WTC11 (cell line): ENCODE measurements at regions not wholly inside any gene's neighbourhood (a gene's known extent, or its start where the extent isn't known, plus 50 kb on each side); places are given as distances from the start of the nearest gene placed in this dataset.

Source experiments
- ATAC-seq: fragments of 200-7000 bp; cut with Tn5 transposase; 2 replicates; pipeline ENCODE4 v1.10.0; 2021; ENCODE audit warnings: mild to moderate bottlenecking, moderate library complexity
- CTCF ChIA-PET: fragments of 300-600 bp; sonication (Branson Sonifier 250); formaldehyde crosslinking; loops from one replicate; lab custom pipeline; 2021; ENCODE audit warnings: antibody characterized with exemption; lab: Charles Lee
- POLR2A ChIA-PET: fragments of 350-600 bp; sonication (Branson Sonifier 250); formaldehyde crosslinking; loops from one replicate; lab custom pipeline; 2021; ENCODE audit warnings: antibody characterized with exemption; lab: Charles Lee
- DNase-seq: peaks from one replicate; pipeline ENCODE4 v3.0.0; 2021; ENCODE audit warnings: low spot score
- H3K27ac Mint-ChIP-seq: 2 replicates; pipeline ENCODE4 v1.8.0; 2021; ENCODE audit warnings: mixed read lengths
- H3K27me3 Mint-ChIP-seq: 2 replicates; pipeline ENCODE4 v1.8.0; 2021; ENCODE audit warnings: low read depth, mild to moderate bottlenecking, moderate library complexity, mixed read lengths
- H3K36me3 Mint-ChIP-seq: 2 replicates; pipeline ENCODE4 v1.8.0; 2021; ENCODE audit warnings: mixed read lengths
- H3K4me1 Mint-ChIP-seq: 2 replicates; pipeline ENCODE4 v1.8.0; 2022; ENCODE audit warnings: mixed read lengths
- H3K4me3 Mint-ChIP-seq: 2 replicates; pipeline ENCODE4 v1.8.0; 2021; ENCODE audit warnings: mild to moderate bottlenecking, moderate library complexity, mixed read lengths
- H3K9me3 Mint-ChIP-seq: 2 replicates; pipeline ENCODE4 v1.8.0; 2021; ENCODE audit warnings: mixed read lengths
- AR ChIP-seq: fragments of 250-450 bp; sonication (Bioruptor Pico); IDR thresholded peaks from 2 replicates; pipeline ENCODE4 v1.9.0; 2021; ENCODE audit warnings: mild to moderate bottlenecking
- CTCF ChIP-seq: fragments of 200-600 bp; IDR thresholded peaks from 2 replicates; pipeline ENCODE4 v1.8.0; 2022; ENCODE audit warnings: antibody characterized with exemption
- ELF4 ChIP-seq: sonication (generic); formaldehyde crosslinking; IDR thresholded peaks from 2 replicates; pipeline ENCODE4 v1.8.1; 2022; ENCODE audit warnings: low read depth, mild to moderate bottlenecking, moderate library complexity, missing genetic modification reagents
- ESRRA ChIP-seq: sonication (generic); formaldehyde crosslinking; IDR thresholded peaks from 2 replicates; pipeline ENCODE4 v1.8.1; 2022; ENCODE audit warnings: mild to moderate bottlenecking, missing genetic modification reagents, borderline replicate concordance
- ETV6 ChIP-seq: sonication (generic); formaldehyde crosslinking; IDR thresholded peaks from 2 replicates; pipeline ENCODE4 v1.8.1; 2022; ENCODE audit warnings: mild to moderate bottlenecking, missing genetic modification reagents
- FOXJ3 ChIP-seq: sonication (generic); formaldehyde crosslinking; IDR thresholded peaks from 2 replicates; pipeline ENCODE4 v1.9.0; 2021; ENCODE audit warnings: missing genetic modification reagents, mild to moderate bottlenecking, borderline replicate concordance
- FOXK1 ChIP-seq: sonication (generic); formaldehyde crosslinking; IDR thresholded peaks from 2 replicates; pipeline ENCODE4 v1.8.0; 2022; ENCODE audit warnings: mild to moderate bottlenecking, moderate library complexity, missing genetic modification reagents
- MAX ChIP-seq: sonication (generic); formaldehyde crosslinking; IDR thresholded peaks from 2 replicates; pipeline ENCODE4 v1.8.0; 2022; ENCODE audit warnings: mild to moderate bottlenecking, missing genetic modification reagents
- MYBL2 ChIP-seq: sonication (generic); formaldehyde crosslinking; IDR thresholded peaks from 2 replicates; pipeline ENCODE4 v1.8.1; 2023; ENCODE audit warnings: mild to moderate bottlenecking, moderate library complexity, missing genetic modification reagents
- RELA ChIP-seq: sonication (generic); formaldehyde crosslinking; IDR thresholded peaks from 2 replicates; pipeline ENCODE4 v1.8.1; 2022; ENCODE audit warnings: missing genetic modification reagents, mild to moderate bottlenecking, borderline replicate concordance
- RORB ChIP-seq: fragments of 250-450 bp; sonication (Bioruptor Pico); IDR thresholded peaks from 2 replicates; pipeline ENCODE4 v1.9.0; 2021; ENCODE audit warnings: mild to moderate bottlenecking
- SOX15 ChIP-seq: fragments of 250-450 bp; sonication (Bioruptor Pico); IDR thresholded peaks from 2 replicates; pipeline ENCODE4 v1.9.0; 2021; ENCODE audit warnings: mild to moderate bottlenecking
- SP1 ChIP-seq: sonication (generic); formaldehyde crosslinking; conservative IDR thresholded peaks from 2 replicates; pipeline ENCODE4 v1.8.1; 2022; ENCODE audit warnings: missing genetic modification reagents
- TCF7 ChIP-seq: sonication (generic); formaldehyde crosslinking; IDR thresholded peaks from 2 replicates; pipeline ENCODE4 v1.8.0; 2022; ENCODE audit warnings: mild to moderate bottlenecking, low read depth, missing genetic modification reagents, moderate library complexity
- ZNF138 ChIP-seq: sonication (generic); formaldehyde crosslinking; conservative IDR thresholded peaks from 2 replicates; pipeline ENCODE4 v1.8.1; 2022; ENCODE audit warnings: mild to moderate bottlenecking, moderate library complexity, missing genetic modification reagents
- ZNF396 ChIP-seq: fragments of 250-450 bp; sonication (Bioruptor Pico); IDR thresholded peaks from 2 replicates; pipeline ENCODE4 v1.8.0; 2021; ENCODE audit warnings: mild to moderate bottlenecking, moderate library complexity, borderline replicate concordance
- ZNF425 ChIP-seq: fragments of 250-450 bp; sonication (Bioruptor Pico); conservative IDR thresholded peaks from 2 replicates; pipeline ENCODE4 v1.9.0; 2021; ENCODE audit warnings: mild to moderate bottlenecking
- ZNF512 ChIP-seq: sonication (generic); formaldehyde crosslinking; IDR thresholded peaks from 2 replicates; pipeline ENCODE4 v1.8.1; 2022; ENCODE audit warnings: missing genetic modification reagents, borderline replicate concordance

GRCh38 chrX:10044021-10044420 is 76.9 kb downstream of the CLDN34 start (continued):
- no peak for TF ChIP-seq ZNF138 (CRISPR knock-in tag)

- TF ChIP-seq ZNF512 (no peak), SOX15 (CRISPR knock-in tag) (no peak), MYBL2 (CRISPR knock-in tag) (no peak), SP1 (CRISPR knock-in tag) (no peak), ZNF396 (no peak), ZNF425 (CRISPR knock-in tag) (no peak), ETV6 (no peak), AR (no peak), FOXK1 (CRISPR knock-in tag) (no peak), ELF4 (CRISPR knock-in tag) (no peak), ESRRA (CRISPR knock-in tag) (no peak), RELA (CRISPR knock-in tag) (no peak), FOXJ3 (CRISPR knock-in tag) (no peak), TCF7 (CRISPR knock-in tag) (no peak), RORB (CRISPR knock-in tag) (no peak), MAX (CRISPR knock-in tag) (no peak)
- Mint-ChIP-seq H3K9me3 (no peaks in the 10 kb centered on the region), H3K36me3 (no peaks in the 10 kb centered on the region), H3K4me1 (peaks cover 82% of the 10 kb centered on the region), H3K27ac (no peak overlapping the region), H3K27me3 (no peaks in the 10 kb centered on the region), H3K4me3 (no peak overlapping the region)
- CTCF ChIA-PET = no interaction called here
- POLR2A ChIA-PET = no interaction called here
- DNase-seq (no peak), ATAC-seq (no peak)
Observed at GRCh38 chrX:10045327-10046000, 78.3 kb downstream of the CLDN34 start.

- DNase-seq = no peak
- peaks cover 85% of the 10 kb centered on the region for H3K4me1 Mint-ChIP-seq
- POLR2A ChIA-PET = no interaction called here
- TF ChIP-seq CTCF = no peak
- TF ChIP-seq, all 79 proteins: peak for 0
- no peaks in the 10 kb centered on the region for H3K9me3 Mint-ChIP-seq
- no peaks in the 10 kb centered on the region for H3K27me3 Mint-ChIP-seq
- no peak for ATAC-seq
- CTCF ChIA-PET = no interaction called here
- no peak overlapping the region for H3K4me3 Mint-ChIP-seq
- H3K36me3 Mint-ChIP-seq = no peaks in the 10 kb centered on the region
- no peak overlapping the region for H3K27ac Mint-ChIP-seq
Observed at GRCh38 chrX:10047133-10047532, 80.0 kb downstream of the CLDN34 start.
